GM21390 (cell line): ENCODE measurements at regions not wholly inside any gene's neighbourhood (a gene's known extent, or its start where the extent isn't known, plus 50 kb on each side); places are given as distances from the start of the nearest gene placed in this dataset.
"Not testable (repeated sequence)": the region's sequence is repeated elsewhere in the genome, so short reads cannot be mapped to it uniquely, and the experiment has no call there.

Experiments used
- ATAC-seq: cut with Tn5 transposase; IDR thresholded peaks from one replicate; pipeline ENCODE4 v1.9.1; 2021; ENCODE audit not compliant: unreplicated experiment

- no peak for ATAC-seq
Observed at GRCh38 chr12:58302487-58303011, 361.2 kb downstream of the ATP23 start.

GRCh38 chr12:58306266-58307000 is 365.1 kb downstream of the ATP23 start:
- no peak for ATAC-seq

GRCh38 chr12:58309806-58310205 is 368.4 kb downstream of the ATP23 start:
- ATAC-seq, result no peak

- ATAC-seq, result no peak
Observed at GRCh38 chr12:58310368-58310767, 369.0 kb downstream of the ATP23 start.

GRCh38 chr12:58310809-58311622 is 369.6 kb downstream of the ATP23 start:
- ATAC-seq, result no peak

GRCh38 chr12:58313091-58313855 is 371.9 kb downstream of the ATP23 start:
- no peak for ATAC-seq

- ATAC-seq, result no peak
Observed at GRCh38 chr12:58314610-58315009, 373.2 kb downstream of the ATP23 start.

GRCh38 chr12:58316926-58317325 is 375.6 kb downstream of the ATP23 start:
- no peak for ATAC-seq

- peak; percentile 70 for ATAC-seq
Observed at GRCh38 chr12:58321414-58321813, 380.0 kb downstream of the ATP23 start.

- no peak for ATAC-seq
Observed at GRCh38 chr12:58323676-58324075, 382.3 kb downstream of the ATP23 start.

- ATAC-seq, result no peak
Observed at GRCh38 chr12:58325561-58325960, 384.2 kb downstream of the ATP23 start.

GRCh38 chr12:58326534-58326933 is 385.2 kb downstream of the ATP23 start:
- no peak for ATAC-seq

GRCh38 chr12:58336581-58337242 is 395.3 kb downstream of the ATP23 start:
- ATAC-seq, result not testable (repeated sequence)

GRCh38 chr12:58337539-58337938 is 396.2 kb downstream of the ATP23 start:
- ATAC-seq, result not testable (repeated sequence)

- ATAC-seq, result no peak
Observed at GRCh38 chr12:58341791-58342190, 400.4 kb downstream of the ATP23 start.

GRCh38 chr12:58342736-58343135 is 401.4 kb downstream of the ATP23 start:
- no peak for ATAC-seq

GRCh38 chr12:58346032-58346632 is 404.8 kb downstream of the ATP23 start:
- peak; percentile 73 for ATAC-seq

- no peak for ATAC-seq
Observed at GRCh38 chr12:58347188-58347587, 405.8 kb downstream of the ATP23 start.

GRCh38 chr12:58347691-58348090 is 406.3 kb downstream of the ATP23 start:
- ATAC-seq, result no peak

GRCh38 chr12:58349161-58349560 is 407.8 kb downstream of the ATP23 start:
- ATAC-seq, result no peak
